ENCODE measurements at regions not wholly inside any gene's neighbourhood (a gene's known extent, or its start where the extent isn't known, plus 50 kb on each side); places are given as distances from the start of the nearest gene placed in this dataset.

GRCh38 chr3:182460303-182460702 is 333.0 kb upstream of the ATP11B start:
- no peak for DNase-seq (ENCODE audit: low read depth in 2 of 2)

GRCh38 chr3:182462152-182462551 is 331.2 kb upstream of the ATP11B start:
- DNase-seq (ENCODE audit: low read depth in 2 of 2), result no peak

- no peak for DNase-seq (ENCODE audit: low read depth in 2 of 2)
Observed at GRCh38 chr3:182464513-182465145, 328.7 kb upstream of the ATP11B start.

GRCh38 chr3:182465301-182466185 is 327.8 kb upstream of the ATP11B start:
- DNase-seq (ENCODE audit: low read depth in 2 of 2), result no peak

- DNase-seq (ENCODE audit: low read depth in 2 of 2), result no peak
Observed at GRCh38 chr3:182469086-182469485, 324.2 kb upstream of the ATP11B start.

- no peak for DNase-seq (ENCODE audit: low read depth in 2 of 2)
Observed at GRCh38 chr3:182470187-182470586, 323.1 kb upstream of the ATP11B start.

GRCh38 chr3:182473191-182473710 is 320.1 kb upstream of the ATP11B start:
- DNase-seq (ENCODE audit: low read depth in 2 of 2), result no peak

GRCh38 chr3:182478369-182478768 is 314.9 kb upstream of the ATP11B start:
- DNase-seq (ENCODE audit: low read depth in 2 of 2), result no peak

GRCh38 chr3:182479419-182480336 is 313.6 kb upstream of the ATP11B start:
- peak; percentile 39 to 44 for DNase-seq (ENCODE audit: low read depth in 2 of 2)

GRCh38 chr3:182482705-182483104 is 310.6 kb upstream of the ATP11B start:
- DNase-seq (ENCODE audit: low read depth in 2 of 2), result no peak

GRCh38 chr3:182484682-182485081 is 308.6 kb upstream of the ATP11B start:
- no peak for DNase-seq (ENCODE audit: low read depth in 2 of 2)

GRCh38 chr3:182485301-182485700 is 308.0 kb upstream of the ATP11B start:
- no peak for DNase-seq (ENCODE audit: low read depth in 2 of 2)

- no peak for DNase-seq (ENCODE audit: low read depth in 2 of 2)
Observed at GRCh38 chr3:182486463-182486862, 306.8 kb upstream of the ATP11B start.

- DNase-seq (ENCODE audit: low read depth in 2 of 2), result no peak
Observed at GRCh38 chr3:182487143-182487542, 306.2 kb upstream of the ATP11B start.

- no peak for DNase-seq (ENCODE audit: low read depth in 2 of 2)
Observed at GRCh38 chr3:182487611-182488010, 305.7 kb upstream of the ATP11B start.

- DNase-seq (ENCODE audit: low read depth in 2 of 2), result no peak
Observed at GRCh38 chr3:182490596-182491491, 302.5 kb upstream of the ATP11B start.

GRCh38 chr3:182491577-182491976 is 301.7 kb upstream of the ATP11B start:
- no peak for DNase-seq (ENCODE audit: low read depth in 2 of 2)

GRCh38 chr3:182492536-182492935 is 300.8 kb upstream of the ATP11B start:
- DNase-seq (ENCODE audit: low read depth in 2 of 2), result no peak

- no peak for DNase-seq (ENCODE audit: low read depth in 2 of 2)
Observed at GRCh38 chr3:182500289-182500688, 293.0 kb upstream of the ATP11B start.

- DNase-seq (ENCODE audit: low read depth in 2 of 2), result no peak
Observed at GRCh38 chr3:182501856-182502255, 291.4 kb upstream of the ATP11B start.

- DNase-seq (ENCODE audit: low read depth in 2 of 2), result no peak
Observed at GRCh38 chr3:182503401-182503800, 289.9 kb upstream of the ATP11B start.

Data from fibroblast of skin of left quadriceps (primary cell).